ENCODE measurements at regions not wholly inside any gene's neighbourhood (a gene's known extent, or its start where the extent isn't known, plus 50 kb on each side); places are given as distances from the start of the nearest gene placed in this dataset.

DNA sequence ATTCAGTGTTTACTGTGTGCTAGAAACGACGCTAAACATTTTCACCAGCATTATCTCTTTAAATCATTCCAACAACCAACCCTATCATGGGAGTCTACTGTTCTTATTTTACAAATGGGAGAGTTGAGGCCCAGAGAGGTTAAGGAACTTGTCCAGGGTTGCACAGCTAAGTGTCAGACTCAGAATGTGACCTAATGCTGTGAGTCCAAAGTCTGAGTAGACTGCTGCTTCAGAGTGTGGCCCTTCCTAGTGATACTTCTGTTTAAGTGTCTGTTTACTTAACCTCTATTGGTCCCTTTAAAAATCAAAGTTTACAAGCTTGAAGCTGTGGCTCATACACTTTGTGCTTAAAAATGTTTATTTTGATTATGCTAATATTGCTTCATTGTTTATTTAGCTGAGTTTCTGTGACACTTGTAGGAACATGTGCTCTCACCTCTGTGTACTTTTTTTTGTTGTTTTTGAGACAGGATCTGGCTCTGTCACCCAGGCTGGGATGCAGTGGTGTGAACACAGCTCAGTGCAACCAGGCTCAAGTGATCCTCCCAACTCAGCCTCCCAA, 84.4 kb upstream of the SYPL1 start:
- no peak for DNase-seq

DNA sequence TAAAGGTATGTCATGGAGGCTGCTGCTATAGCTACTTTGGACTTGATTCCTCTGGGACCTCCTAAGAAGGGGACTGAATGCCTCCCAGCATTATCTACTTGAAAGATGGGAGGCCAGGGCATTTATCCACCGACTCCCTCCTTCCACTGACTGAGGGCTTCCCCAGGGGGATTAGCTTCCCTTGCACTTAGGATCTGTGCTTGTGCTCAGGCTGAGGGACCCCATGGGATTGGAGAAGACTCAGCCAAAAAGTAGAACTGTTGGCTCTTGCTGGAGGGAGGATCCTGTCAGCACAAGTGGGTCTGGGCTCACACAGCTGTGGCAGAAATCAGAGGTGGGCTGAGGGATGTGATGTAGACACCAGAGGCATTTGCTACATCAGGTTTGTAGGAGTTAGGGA, 81.5 kb upstream of the SYPL1 start:
- DNase-seq, result no peak

DNA sequence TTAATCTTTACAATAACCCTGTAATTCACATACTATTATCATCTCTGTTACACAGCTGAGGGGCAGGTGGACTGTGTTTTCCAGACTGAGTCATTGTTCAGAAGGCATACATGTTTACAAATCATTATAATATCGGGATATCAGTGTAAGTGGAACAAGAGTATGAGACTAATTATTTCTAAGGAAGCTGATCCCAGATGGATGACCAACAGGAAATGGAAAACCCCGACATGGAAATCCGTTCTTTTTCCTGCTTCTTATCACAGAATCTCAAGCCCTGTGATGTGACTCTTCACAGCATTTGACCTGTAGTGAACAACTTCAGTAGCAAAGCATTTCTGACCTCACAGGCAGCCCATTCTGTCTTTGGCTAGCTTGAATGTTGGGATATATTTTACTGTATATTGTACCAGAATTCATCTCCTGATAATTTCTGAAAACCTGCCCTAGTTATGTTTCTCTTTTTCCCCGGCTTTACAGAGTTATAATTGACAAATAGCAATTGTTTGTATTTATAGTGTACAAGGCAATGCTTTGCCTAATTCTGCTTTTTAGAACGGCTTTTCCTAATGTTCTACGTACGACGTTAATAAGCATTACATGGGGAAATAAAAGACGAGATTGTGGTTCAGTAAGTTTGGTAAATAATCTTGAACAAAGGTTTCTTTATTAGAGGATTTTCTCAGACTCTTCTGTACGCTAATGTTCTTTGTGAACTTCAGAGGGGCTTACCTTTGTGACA, 78.6 kb upstream of the SYPL1 start:
- no peak for DNase-seq

DNA sequence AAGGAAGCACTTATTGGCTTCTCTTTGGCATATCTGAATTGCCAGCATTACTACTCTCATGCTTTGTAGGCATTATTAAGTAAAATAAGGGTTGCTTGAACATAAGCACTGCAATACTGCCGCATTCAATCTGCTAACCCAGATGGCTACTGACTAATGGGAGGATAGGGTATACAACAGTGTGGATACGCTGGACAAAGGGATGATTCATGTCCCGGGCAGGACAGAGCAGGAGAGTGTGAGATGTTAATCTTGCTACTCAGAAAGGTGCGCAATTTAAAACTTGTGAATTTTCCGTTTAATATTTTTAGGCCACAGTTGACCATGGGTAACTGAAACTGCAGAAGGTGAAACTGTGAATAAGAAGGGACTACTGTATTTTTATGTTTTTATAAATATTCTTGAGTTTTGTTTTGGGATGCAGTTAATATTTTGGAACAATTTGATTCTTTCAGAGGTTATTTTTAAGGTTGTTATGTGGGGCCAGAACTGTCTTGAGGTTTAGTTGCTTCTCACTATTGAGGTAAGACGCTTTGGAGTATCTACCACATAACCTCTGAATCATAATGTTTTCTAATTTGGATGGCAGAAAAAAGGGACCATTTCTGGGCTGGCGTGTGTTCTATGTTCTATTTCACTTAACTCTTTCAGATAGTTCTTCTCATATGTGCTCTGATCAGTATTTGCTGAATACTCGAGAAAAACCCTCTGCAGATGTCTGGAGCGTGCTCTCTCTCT, 75.7 kb upstream of the SYPL1 start:
- DNase-seq, result no peak

DNA sequence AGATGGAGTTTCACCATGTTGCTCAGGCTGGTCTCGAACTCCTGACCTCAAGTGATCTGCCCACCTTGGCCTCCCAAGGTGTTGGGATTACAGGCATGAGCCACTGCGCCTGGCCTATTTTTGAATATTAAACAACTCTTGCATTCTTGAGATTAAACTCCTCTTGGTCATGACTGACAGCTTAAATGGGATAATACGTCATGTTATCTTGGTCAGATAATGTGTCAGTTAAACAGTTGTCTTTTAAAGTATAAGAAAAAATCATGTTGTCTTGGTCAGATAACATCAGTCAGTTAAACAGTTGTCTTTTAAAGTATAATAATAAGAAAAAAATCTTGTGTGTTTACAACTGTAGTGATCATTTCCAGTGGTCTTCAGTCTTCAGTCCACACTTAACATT, 73.6 kb upstream of the SYPL1 start:
- no peak for DNase-seq

DNA sequence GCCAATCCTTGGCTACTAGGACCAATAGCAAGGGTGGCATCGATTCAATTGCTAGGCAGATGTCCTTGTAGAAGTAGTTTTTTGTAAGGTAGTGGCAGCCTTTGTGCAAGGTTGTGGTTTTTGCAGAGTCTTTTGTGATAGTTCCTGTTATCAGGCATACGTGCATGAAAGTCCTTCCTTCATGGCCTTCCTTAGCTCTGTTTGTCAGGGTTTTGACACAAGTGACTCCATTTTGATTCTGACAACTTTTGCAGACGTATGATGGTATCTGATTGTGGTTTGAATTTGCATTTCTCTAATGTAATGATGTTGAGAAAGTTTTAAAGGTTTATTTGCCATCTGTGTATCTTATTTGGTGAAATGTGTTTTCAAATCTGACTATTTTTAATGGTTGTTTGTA, 71.8 kb upstream of the SYPL1 start:
- DNase-seq, result no peak

DNA sequence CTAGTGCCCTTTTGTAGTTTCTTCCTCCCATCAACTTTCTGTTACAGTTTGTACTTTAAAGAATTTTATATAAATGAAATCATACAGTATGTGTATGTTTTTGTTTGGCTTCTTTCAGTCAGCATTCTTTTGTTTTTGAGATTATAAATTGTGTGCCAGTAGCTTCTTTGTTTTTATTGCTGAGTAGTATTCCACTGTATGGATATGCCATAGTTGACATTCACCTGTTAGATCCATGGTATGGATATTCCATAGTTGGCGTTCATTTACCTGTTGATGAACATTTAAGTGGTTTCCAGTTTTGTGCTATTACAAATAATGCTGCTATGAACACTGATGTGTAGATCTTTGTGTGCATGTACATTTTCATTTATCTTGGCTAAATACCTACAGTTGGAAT, 70.8 kb upstream of the SYPL1 start:
- no peak for DNase-seq

DNA sequence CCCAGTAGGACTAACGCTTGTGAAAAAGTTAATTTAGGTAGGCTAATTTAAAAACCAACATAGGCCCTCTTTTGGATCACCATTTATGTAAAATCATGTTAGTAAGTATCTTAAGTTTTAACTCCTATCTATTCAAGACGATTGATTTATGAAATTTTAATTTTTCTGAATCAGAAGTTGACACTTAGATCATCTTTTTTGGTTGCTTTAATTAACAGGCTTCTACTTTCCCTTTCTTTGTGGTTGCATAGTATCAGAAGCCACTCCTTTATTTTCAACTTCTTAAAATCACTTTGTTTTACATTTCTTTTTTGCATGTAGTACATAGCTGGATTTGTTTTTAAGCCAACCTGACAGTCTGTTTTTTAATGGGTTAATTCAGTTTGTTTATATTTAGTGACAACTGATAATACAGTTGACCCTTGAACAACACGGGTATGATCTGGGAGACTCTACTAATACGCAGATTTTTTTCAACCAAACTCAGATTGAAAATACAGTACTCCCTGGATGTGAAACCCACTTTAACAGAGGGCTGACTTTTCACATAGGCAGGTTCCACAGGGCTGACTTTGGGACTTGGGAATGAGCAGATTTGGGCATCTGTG, 69.7 kb upstream of the SYPL1 start:
- no peak for DNase-seq

DNA sequence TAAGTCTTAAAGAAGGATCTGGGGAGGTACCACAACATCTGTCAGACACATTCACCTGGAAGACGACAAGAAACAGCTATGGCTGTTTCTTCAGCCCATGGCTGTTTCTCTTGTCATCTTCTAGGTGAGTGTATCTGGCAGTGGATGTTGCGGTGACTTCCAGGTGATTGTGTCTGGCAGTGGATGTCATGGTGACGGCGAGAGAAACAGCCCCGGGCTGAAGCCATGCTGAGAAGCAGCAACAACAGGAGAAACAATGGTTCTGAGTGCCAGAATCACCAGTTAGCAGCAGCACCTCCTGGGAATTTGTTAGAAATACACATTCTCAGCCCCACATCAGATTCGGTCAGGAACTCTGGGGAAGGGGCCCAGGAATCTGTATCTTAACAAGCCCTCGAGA, 68.6 kb upstream of the SYPL1 start:
- DNase-seq, result no peak

- no peak for DNase-seq
Observed at GRCh38 chr7:106179256-106179655, 67.1 kb upstream of the SYPL1 start.

DNA sequence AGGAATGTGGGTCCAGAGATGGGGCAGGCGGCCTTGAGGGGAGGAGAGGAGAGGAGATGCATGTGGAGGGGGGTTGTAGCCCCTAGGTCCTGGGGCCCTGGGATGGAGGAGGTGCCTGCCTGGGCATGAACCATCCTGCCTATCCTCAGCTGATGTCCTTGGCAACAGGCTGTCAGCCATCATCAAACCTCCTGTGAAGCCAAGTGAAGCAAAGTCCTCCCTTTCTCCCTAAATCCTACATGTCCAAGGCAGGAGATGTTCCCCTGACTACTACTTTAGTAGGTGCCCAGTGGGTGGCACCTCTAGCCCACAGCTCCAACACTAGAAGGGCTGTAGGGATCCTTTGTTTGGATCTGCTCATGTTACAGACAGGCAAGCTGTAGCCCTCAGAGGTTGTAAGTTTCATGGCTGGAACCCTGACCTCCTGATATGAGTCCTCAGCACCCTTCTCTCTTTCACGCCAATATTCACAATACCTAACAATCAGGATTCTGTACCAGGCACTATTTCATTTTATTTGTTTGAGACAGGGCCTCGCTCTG, 66.6 kb upstream of the SYPL1 start:
- DNase-seq, result no peak

DNA sequence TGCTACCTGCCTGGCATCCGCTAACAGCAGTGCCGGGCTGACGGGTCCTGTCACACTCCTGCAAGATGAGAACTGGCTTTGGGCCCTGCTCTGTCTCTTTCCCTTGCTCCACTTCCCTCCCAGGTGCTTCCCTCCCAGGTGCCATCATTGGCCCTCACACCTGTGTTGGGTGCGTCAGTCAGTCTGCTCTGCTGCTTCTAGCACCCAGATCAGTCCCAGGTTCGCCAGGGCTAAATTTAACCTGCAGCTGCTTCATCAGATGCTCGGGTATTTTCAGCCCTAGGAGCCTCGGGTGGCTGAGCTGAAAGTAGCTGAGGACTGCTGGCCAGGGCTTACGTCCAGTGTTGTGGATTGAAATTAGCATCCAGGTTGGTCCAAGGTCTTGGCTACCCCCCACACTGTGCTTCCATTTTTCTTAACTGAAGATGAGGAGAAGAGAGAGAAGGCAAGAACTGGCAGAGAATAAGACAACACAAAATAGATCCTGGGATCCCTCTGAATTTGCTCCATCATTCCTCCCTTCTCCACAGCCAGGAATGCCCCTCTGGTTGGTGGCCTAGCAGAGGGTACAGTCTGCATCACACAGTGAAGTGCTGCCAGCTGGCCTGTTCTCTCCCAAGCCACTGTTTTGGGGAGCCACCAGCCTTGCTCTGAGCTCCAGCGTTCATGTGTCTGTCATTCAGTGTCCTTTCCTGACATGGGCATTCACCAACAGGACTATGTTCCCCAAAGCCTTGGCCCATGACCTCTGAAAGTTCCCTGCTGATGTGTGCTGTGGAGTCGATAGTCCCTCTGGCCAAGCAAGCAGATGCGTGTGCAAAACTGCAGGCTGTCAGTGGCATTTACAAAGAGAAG, 65.9 kb upstream of the SYPL1 start:
- no peak for DNase-seq

- no peak for DNase-seq
Observed at GRCh38 chr7:106177300-106177690, 65.2 kb upstream of the SYPL1 start.

DNA sequence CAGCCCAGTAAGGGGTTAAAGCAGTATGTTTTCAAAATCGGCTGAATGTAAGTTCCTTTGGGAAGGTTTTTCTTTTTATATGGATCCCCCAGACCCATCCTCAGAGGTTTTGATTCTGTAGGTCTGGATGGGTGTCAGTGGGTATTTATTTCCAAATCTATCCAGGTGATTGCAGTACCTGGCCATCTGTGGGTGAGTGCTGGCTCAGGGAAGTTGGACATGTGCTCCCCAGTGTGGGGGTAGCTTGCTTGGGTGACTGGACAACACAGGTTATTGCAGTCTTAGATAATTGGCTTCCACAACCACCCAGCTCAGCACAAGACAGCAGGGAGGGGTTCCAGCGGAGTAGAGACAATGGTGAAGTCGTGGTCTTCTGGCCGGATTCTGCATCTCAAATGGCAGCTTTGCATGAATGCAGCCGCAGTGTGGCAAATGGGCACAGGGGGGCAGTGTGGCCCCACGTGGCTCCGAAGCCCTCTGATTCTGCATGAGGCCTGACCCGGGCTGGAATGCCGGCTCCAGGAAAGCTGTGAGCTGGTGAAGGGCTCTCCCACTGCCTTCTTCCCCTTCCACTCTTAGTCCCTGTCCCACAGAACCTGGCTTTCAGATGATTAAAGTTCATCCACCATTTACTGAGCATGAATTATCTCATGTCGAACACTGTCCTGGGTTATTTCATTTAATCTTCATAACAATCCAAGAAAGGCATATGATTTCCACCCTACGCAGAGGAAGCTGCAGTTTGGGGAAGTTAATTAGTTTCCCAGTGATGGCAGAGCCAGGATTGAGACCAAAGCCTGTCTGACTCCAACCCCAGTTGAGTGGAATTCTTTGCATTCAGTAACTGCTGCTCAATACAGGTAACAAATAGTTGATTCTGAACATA, 64.5 kb upstream of the SYPL1 start:
- peak in 53 of 56 donors; percentile 9 to 91 (median 55) for DNase-seq

- no peak for DNase-seq
Observed at GRCh38 chr7:106175507-106175906, 63.4 kb upstream of the SYPL1 start.

GRCh38 chr7:106170651-106171050, 58.5 kb upstream of the SYPL1 start:
- no peak for DNase-seq

DNA sequence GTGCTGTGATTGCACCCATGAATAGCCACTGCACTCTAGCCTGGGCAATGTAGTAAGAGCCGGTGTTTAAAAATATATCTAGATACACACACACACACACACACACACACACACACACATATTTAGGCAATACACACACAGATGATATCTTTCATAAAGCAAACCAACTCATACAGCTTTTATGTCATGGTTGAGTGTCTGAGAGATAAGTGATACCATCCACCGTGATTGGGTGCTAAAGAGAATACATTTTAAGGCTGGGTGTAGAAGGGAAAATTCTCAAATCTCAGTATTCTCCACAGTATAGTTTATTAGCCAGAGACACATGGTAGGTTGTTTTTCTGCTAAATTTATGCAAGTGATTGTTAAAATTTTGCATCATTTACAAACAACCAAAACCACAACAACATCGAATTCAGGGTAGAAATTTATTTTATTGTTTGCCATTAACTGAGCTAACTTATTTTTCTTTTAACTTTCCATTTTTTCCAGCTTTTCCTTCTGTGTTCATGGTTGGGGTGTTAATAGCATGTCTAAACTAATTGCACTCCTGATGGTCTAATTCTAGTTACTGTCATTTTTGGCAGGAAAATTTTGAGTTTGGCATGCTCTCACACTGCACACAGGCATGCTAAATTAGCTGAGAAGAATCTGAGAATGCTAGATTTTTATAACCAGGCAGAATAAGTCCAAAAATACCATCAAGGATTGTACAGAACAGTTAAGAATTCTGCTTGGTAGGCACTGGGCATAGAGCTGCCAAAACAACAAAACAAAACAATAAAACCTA, 57.9 kb upstream of the SYPL1 start:
- DNase-seq, result no peak

- no peak for DNase-seq
Observed at GRCh38 chr7:106167439-106168136, 55.5 kb upstream of the SYPL1 start.
